ENCODE measurements at regions not wholly inside any gene's neighbourhood (a gene's known extent, or its start where the extent isn't known, plus 50 kb on each side); places are given as distances from the start of the nearest gene placed in this dataset.

DNA sequence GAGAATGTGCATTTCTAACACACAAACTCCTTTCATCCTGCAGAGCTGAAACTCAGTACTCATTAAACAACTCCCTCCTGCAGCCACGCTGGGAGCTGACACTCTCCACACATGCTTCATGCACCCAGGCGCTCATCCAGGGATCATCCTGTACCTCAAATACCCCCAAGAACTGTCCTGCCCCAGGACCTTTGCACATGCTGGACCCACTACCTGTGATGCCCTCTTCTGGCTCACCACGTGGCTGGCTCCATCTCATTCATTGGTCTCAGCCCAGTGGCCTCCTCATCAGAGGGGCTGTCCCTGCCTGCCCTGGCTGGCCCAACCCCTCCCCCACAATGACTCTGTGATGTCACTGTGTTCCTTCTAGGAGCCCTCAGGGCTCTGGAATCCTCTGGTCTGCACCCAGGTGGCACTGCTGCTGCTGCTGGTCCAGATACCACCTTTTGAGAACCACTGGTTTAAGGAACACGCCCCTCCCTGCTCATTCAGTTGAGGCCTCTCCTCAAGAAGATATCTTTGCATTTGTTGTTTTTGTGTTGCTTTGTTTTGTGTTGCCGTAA, 160.9 kb upstream of the FOXF1 start:
- no peaks in the 10 kb centered on the region for H3K9me3 ChIP-seq (ENCODE audit: control insufficient read depth in 1 of 2, insufficient read depth in 1 of 2, low read depth in 1 of 2, low read length in 2 of 2)
- H3K79me2 ChIP-seq (ENCODE audit: insufficient read depth, low read length) = no peaks in the 10 kb centered on the region
- ChIA-PET POLR2A (no interaction called here), RAD21 (ENCODE audit: low non-redundant PET in 1 of 2, low total read pairs in 2 of 2, uncharacterized antibody in 2 of 2, unreplicated experiment in 2 of 2) (no interaction called here), CTCF (interaction anchor here (0.9 to 1.4 kb wide), 2 partner anchors 9 to 168 kb away, joined by 3 to 4 read pairs; no protein-coding TSS in a partner anchor)
- H3K4me2 ChIP-seq (ENCODE audit: low read length) = no peak overlapping the region
- no peak overlapping the region for H3K27ac ChIP-seq (ENCODE audit: low read depth, low read length)
- H3K9ac ChIP-seq (ENCODE audit: low read length) = no peak overlapping the region
- H3K9me2 ChIP-seq (ENCODE audit: insufficient read depth) = no peaks in the 10 kb centered on the region
- no peak overlapping the region for H2AFZ ChIP-seq (ENCODE audit: low read depth, low read length, poor library complexity, severe bottlenecking)
- no peaks in the 10 kb centered on the region for H3K36me3 ChIP-seq (ENCODE audit: control insufficient read depth in 1 of 2, insufficient read depth in 2 of 2, low read length in 2 of 2)
- no peak overlapping the region for H3K4me3 ChIP-seq (replicated peaks in 1 of 2; ENCODE audit: low read depth in 1 of 2, low read length in 2 of 2)
- BruUV-seq (replicated peaks) = no TSS peak
- DNase-seq (ENCODE audit: low read depth, low spot score) = no peak
- peak; percentile 3; the same call in 1 of the 2 replicates for ATAC-seq
- intact Hi-C loops (cut with micrococcal nuclease) = no loop called here
- H4K20me1 ChIP-seq (ENCODE audit: insufficient read depth) = no peaks in the 10 kb centered on the region
- peaks cover 18 to 34% of the 10 kb centered on the region in 2 experiments for H3K4me1 ChIP-seq (ENCODE audit: control insufficient read depth in 1 of 2, insufficient read depth in 2 of 2, low read length in 2 of 2)
- TF ChIP-seq TCF7L2 (IDR thresholded peaks at IDR 0.05; ENCODE audit: borderline replicate concordance, extremely low read depth, insufficient read depth, insufficient read length) (no peak), ZNF274 (IDR thresholded peaks at IDR 0.05; ENCODE audit: low read depth, low read length) (no peak), JUND (IDR thresholded peaks at IDR 0.05) (no peak), POLR2AphosphoS5 (IDR thresholded peaks at IDR 0.05; ENCODE audit: low read depth, low read length) (no peak), SP1 (IDR thresholded peaks at IDR 0.05; ENCODE audit: low read depth) (no peak), CEBPB (IDR thresholded peaks at IDR 0.05; ENCODE audit: low read depth) (no peak), RAD21 (IDR thresholded peaks at IDR 0.05; ENCODE audit: low read depth) (no peak), ELF1 (IDR thresholded peaks at IDR 0.05; ENCODE audit: borderline replicate concordance, low read depth) (no peak), YY1 (IDR thresholded peaks at IDR 0.05; ENCODE audit: extremely low read depth, insufficient replicate concordance, low read depth, low read length) (no peak), FOSL1 (IDR thresholded peaks at IDR 0.05; ENCODE audit: low read depth) (no peak), SRF (IDR thresholded peaks at IDR 0.05; ENCODE audit: low read depth) (no peak), ZFX (IDR thresholded peaks at IDR 0.05) (no peak)
- TF ChIP-seq, protein P1, sequence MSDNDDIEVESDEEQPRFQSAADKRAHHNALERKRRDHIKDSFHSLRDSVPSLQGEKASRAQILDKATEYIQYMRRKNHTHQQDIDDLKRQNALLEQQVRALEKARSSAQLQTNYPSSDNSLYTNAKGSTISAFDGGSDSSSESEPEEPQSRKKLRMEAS (IDR thresholded peaks at IDR 0.05) = no peak
- TF ChIP-seq, protein P2, sequence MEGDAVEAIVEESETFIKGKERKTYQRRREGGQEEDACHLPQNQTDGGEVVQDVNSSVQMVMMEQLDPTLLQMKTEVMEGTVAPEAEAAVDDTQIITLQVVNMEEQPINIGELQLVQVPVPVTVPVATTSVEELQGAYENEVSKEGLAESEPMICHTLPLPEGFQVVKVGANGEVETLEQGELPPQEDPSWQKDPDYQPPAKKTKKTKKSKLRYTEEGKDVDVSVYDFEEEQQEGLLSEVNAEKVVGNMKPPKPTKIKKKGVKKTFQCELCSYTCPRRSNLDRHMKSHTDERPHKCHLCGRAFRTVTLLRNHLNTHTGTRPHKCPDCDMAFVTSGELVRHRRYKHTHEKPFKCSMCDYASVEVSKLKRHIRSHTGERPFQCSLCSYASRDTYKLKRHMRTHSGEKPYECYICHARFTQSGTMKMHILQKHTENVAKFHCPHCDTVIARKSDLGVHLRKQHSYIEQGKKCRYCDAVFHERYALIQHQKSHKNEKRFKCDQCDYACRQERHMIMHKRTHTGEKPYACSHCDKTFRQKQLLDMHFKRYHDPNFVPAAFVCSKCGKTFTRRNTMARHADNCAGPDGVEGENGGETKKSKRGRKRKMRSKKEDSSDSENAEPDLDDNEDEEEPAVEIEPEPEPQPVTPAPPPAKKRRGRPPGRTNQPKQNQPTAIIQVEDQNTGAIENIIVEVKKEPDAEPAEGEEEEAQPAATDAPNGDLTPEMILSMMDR (IDR thresholded peaks at IDR 0.05 in 2 of 3, conservative IDR thresholded peaks at IDR 0.05 in 1 of 3; ENCODE audit: borderline replicate concordance in 1 of 3, insufficient read depth in 1 of 3, low read depth in 2 of 3, low read length in 2 of 3) = no peak
- no peaks in the 10 kb centered on the region for H3K27me3 ChIP-seq (ENCODE audit: insufficient read depth, low read length)
